ENCODE measurements at regions not wholly inside any gene's neighbourhood (a gene's known extent, or its start where the extent isn't known, plus 50 kb on each side); places are given as distances from the start of the nearest gene placed in this dataset.

DNA sequence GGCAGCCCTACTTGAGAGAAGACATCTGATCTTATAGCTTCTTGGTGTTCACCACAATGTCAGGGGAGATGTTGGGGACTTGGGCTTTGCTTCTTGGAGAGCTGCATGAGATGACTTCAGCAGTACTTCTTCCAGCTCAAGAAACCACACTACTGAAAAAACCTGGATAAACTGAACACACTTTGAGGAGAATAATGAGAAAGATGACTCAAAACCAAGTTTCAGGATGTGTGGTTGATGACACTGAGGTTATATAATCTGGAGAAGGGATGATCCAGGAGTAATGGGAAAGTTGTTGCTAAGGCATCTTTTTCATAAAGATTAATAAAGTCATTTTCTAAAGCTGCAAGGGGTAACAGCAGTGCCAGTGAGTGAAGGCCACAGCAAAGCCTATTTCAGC lies 58.4 kb upstream of the PNPLA4 start:
- TF ChIP-seq POLR2A (IDR thresholded peaks at IDR 0.05; ENCODE audit: low read depth) (no peak), POLR2AphosphoS5 (IDR thresholded peaks at IDR 0.05) (no peak), EP300 (IDR thresholded peaks at IDR 0.05) (no peak)
- TF ChIP-seq, protein P1, sequence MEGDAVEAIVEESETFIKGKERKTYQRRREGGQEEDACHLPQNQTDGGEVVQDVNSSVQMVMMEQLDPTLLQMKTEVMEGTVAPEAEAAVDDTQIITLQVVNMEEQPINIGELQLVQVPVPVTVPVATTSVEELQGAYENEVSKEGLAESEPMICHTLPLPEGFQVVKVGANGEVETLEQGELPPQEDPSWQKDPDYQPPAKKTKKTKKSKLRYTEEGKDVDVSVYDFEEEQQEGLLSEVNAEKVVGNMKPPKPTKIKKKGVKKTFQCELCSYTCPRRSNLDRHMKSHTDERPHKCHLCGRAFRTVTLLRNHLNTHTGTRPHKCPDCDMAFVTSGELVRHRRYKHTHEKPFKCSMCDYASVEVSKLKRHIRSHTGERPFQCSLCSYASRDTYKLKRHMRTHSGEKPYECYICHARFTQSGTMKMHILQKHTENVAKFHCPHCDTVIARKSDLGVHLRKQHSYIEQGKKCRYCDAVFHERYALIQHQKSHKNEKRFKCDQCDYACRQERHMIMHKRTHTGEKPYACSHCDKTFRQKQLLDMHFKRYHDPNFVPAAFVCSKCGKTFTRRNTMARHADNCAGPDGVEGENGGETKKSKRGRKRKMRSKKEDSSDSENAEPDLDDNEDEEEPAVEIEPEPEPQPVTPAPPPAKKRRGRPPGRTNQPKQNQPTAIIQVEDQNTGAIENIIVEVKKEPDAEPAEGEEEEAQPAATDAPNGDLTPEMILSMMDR (IDR thresholded peaks at IDR 0.05), result no peak
- H3K36me3 ChIP-seq, result no peaks in the 10 kb centered on the region
- intact Hi-C loops (cut with DNase I), result no loop called here
- H3K27ac ChIP-seq (replicated peaks in 1 of 4), result no peak overlapping the region
- H3K4me3 ChIP-seq, result no peak overlapping the region
- H3K27me3 ChIP-seq, result no peaks in the 10 kb centered on the region
- H3K4me1 ChIP-seq, result no peaks in the 10 kb centered on the region
- DNase-seq (ENCODE audit: extremely low spot score), result no peak
- H3K9me3 ChIP-seq, result no peaks in the 10 kb centered on the region

DNA sequence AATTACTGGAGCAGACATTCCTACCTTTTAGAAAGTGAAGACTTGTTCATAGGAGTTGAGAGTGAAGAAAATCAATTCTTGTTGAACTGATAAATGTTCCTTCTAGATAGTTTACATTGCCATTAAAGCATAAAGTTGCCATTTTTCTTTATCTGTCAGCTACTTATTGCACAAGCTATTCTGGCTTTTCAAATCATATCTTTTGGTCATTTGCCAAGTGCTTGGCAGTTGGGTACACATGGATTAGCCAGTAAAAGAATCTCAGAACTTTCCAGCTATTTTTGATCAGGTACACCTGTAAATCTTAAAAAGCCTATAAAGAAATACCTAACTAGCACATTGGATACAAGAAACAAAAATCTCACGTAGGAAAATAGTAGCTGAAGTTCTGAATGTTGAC lies 56.4 kb upstream of the PNPLA4 start:
- no peaks in the 10 kb centered on the region for H3K36me3 ChIP-seq
- H3K9me3 ChIP-seq, result no peaks in the 10 kb centered on the region
- intact Hi-C loops (cut with DNase I), result no loop called here
- H3K4me3 ChIP-seq, result no peak overlapping the region
- H3K4me1 ChIP-seq, result no peaks in the 10 kb centered on the region
- no peak for DNase-seq (ENCODE audit: extremely low spot score)
- TF ChIP-seq EP300 (IDR thresholded peaks at IDR 0.05) (no peak), POLR2A (IDR thresholded peaks at IDR 0.05; ENCODE audit: low read depth) (no peak), POLR2AphosphoS5 (IDR thresholded peaks at IDR 0.05) (no peak)
- TF ChIP-seq, protein P1 (IDR thresholded peaks at IDR 0.05), result no peak
- 70% methylated on average over 1 of the region's 1 CpG for WGBS
- H3K27ac ChIP-seq (replicated peaks in 1 of 4), result no peak overlapping the region
- H3K27me3 ChIP-seq, result no peaks in the 10 kb centered on the region

Measured in esophagus muscularis mucosa (tissue), 4 donors.